HG03432 (cell line): ENCODE measurements at regions not wholly inside any gene's neighbourhood (a gene's known extent, or its start where the extent isn't known, plus 50 kb on each side); places are given as distances from the start of the nearest gene placed in this dataset.
"Not testable (repeated sequence)": the region's sequence is repeated elsewhere in the genome, so short reads cannot be mapped to it uniquely, and the experiment has no call there.

Source experiments
- ATAC-seq: cut with Tn5 transposase; IDR thresholded peaks from one replicate; pipeline ENCODE4 v1.9.1; 2021; ENCODE audit warnings: mild to moderate bottlenecking, moderate library complexity; ENCODE audit not compliant: unreplicated experiment

GRCh38 chr11:103584021-103584420 lies 452.4 kb upstream of the DDI1 start:
- ATAC-seq: no peak

DNA sequence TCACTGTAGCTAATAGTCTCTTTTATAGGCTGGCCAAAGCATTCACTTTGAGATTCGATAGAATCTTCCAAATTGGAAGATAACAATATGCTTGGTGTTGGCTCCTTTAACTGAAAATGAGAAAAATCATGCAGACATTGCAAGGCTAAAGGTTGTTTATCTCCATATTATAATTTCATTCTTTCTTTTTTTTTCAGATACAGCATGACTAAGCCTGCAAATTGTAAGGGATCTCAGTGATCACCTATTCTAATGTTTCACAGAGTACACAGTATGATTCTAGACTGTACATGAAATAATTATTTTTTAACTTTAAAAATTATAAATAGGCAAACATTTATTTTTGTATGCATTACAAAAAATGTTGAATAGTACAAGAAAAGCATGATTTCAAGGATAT lies 451.7 kb upstream of the DDI1 start:
- no peak for ATAC-seq

- no peak for ATAC-seq
These were observed 451.0 kb upstream of the DDI1 start for GRCh38 chr11:103585401-103585800.

DNA sequence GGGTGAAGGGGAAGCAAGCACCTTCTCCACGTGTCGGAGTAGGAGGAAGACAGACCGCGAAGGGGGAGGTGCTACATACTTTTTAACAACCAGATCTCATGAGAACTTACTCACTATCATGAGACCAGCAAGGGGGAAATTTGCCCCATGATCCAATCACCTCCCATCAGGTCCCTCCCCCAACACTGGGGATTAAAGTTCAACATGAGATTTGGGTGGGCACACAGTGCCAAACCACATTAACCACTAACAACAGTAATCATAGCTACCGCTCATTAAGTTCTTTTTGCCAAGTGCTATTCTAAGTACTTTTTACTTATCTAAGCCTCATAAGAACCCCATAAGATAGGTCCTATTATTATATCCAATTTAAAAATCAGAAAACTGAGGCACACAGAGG lies 450.5 kb upstream of the DDI1 start:
- ATAC-seq: no peak

DNA sequence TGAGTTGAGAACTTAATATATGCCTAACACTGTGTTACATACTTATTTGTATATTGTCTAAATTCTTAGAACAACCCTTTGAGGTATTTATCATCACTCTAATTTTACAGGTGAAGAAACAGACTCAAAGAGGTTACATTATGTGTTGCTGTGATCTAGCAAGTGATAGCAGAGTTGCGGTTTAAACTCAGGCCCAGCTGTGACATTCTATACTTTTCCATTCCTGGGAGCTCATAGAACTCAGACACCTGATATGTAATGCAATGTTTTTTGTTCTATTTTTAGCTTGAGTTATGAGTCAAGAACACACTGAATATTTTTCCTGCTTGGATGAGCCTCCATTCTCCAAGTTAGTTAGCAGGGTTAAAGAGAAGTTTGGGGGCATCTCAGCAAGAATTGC lies 449.7 kb upstream of the DDI1 start:
- no peak for ATAC-seq

- ATAC-seq: no peak
These were observed 448.3 kb upstream of the DDI1 start for GRCh38 chr11:103587901-103588788.

DNA sequence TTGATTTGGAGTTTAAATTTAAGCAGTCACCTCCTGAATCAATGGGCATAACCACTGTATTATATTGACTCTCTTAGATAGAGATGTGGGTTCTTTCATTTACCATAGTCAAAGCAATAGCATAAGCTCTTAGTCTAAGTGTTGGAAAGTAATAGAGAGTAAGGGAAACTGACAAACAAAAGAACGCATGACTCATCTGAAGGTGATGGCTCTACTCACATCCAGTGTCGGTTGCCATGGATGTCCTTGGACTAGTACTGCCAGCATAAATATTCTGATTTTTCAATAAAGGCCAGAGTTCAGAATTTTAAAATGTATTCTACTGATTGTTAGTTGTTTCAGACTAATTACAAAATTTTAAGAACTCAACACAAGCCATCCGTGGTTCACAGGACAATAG lies 444.9 kb upstream of the DDI1 start:
- no peak for ATAC-seq

GRCh38 chr11:103594283-103594682 lies 442.2 kb upstream of the DDI1 start:
- no peak for ATAC-seq

GRCh38 chr11:103596315-103596714 lies 440.1 kb upstream of the DDI1 start:
- ATAC-seq: no peak

GRCh38 chr11:103601225-103601846 lies 435.1 kb upstream of the DDI1 start:
- ATAC-seq: peak; percentile 98

DNA sequence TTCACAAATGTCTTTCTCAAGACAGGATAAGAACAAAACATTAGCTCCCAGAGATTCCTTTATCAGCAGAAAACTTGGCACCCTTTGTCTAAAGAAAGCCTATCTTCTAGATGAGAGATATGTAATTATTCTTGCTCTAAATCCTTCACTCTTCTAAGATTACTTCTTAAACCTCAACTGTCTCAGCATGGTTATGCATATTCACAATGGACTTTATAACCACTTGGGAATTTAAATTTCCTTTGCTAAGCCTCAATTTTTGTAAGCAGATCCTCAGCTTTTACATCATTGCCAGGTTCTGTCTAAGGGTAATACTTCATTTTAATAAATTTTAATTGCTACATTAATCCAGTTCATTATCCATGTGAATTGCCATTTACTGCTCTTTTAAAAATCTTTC lies 433.6 kb upstream of the DDI1 start:
- no peak for ATAC-seq

- no peak for ATAC-seq
These were observed 432.1 kb upstream of the DDI1 start for GRCh38 chr11:103604310-103604709.

DNA sequence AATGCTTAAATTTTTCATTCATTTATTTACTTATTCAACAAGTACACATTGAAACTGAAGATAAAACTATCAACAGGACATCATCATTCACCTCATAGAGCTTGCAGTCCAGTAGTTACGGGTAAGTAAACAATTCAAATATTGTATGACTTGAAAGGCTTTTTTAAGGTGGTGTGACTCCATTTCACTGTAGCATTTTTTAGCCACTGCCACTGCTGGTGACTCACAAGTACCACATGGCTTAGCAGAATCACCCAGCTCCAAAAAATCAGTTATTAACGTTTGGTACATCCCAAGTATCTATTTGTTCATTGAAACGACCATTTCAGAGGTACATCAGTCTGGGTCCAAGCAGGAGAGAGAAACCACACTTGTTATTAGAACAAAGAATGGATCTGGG lies 427.9 kb upstream of the DDI1 start:
- no peak for ATAC-seq

DNA sequence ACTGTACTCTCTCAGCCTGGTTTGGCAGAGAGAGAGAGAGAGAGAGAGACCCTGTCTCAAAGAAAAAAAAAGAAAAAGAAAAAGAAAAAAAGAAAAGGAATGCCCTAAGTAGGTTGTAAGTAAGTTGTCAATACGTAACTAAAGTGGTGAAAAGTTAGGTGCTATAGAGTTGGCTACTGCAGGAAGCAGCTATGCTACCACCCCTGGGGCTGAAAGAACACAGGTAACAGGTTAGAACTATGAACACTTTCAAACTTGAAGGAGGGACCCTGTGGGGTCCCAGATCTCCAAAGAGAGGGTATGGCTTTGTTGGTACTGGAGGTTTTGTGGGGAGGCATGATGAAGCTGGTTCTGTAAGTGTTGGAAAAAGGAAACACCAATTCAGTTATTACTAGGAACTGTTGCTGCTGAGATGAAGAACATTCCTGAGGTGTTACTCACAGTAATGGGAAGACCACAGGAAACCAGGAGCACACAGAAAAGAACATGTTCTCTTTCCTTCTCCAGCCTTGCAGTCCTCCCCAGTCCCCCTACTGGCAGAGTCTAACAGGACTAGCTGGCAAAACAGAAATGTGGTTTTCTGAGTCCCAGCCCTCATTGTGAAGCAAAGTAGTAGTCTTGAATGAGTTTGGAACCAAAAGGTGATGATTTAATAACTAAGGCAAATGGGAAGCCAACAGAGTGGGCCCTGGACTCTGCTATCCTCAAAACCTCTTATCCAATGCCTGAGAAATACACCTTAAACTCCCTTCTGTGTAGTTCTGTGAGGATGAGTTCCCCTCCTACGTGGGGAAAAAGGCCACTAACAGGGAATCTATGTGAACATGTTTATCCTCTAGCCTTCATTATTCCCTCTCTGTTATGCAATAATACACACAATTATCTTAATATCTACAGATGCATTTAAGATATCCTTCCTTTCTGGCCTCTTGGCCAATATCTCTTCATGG lies 427.0 kb upstream of the DDI1 start:
- ATAC-seq: no peak

DNA sequence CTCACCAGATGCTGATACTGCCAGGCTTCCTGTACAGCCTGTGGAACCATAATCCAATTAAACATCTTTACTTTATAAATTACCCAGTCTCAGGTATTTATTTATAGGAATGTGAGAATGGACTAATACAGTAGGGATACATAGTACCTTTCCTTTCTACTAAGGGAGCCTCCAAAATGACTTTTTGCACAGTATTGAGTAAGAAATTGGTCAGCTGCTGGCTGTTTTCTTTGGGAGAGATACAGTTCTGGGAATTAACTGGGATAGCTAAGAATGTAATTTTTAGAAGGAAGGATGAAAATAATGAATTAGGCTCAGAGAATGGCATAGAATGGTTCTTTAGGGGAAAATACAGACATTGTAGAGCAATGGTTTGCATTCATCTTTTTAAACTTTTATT lies 426.0 kb upstream of the DDI1 start:
- no peak for ATAC-seq

DNA sequence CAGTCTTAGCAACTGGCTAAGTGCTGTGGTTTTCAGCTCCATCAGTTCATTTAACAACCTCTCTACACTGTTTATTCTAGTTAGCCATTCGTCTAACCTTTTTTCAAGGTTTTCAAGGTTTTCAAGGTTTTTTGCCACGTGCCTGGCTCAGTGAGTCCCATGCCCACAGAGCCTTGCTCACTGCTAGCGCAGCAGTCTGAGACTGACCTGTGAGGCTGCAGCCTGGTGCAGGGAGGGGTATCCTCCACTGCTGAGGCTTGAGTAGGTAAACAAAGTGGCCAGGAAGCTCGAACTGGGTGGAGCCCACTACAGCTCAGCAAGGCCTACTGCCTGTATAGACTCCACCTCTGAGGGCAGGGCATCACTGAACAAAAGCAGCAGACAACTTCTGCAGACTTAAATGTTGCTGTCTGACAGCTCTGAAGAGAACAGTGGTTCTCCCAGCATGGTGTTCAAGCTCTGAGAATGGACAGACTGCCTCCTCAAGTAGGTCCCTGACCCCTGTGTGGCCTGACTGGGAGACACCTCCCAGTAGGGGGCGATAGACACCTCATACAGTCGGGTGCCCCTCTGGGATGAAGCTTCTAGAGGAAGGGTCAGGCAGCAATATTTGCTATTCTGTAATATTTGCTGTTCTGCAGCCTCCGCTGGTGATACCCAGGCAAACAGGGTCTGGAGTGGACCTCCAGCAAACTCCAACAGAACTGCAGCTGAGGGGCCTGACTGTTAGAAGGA lies 424.7 kb upstream of the DDI1 start:
- not testable (repeated sequence) for ATAC-seq

DNA sequence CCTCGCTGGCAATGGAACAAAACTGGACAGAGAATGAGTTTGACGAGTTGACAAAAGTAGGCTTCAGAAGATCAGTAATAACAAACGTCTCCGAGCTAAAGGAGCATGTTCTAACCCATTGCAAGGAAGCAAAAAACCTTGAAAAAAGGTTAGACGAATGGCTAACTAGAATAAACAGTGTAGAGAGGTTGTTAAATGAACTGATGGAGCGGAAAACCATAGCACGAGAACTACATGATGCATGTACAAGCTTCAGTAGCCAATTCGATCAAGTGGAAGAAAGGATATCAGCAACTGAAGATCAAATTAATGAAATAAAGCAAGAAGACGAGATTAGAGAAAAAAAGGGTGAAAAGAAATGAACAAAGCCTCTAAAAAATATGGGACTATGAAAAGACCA lies 424.0 kb upstream of the DDI1 start:
- not testable (repeated sequence) for ATAC-seq

DNA sequence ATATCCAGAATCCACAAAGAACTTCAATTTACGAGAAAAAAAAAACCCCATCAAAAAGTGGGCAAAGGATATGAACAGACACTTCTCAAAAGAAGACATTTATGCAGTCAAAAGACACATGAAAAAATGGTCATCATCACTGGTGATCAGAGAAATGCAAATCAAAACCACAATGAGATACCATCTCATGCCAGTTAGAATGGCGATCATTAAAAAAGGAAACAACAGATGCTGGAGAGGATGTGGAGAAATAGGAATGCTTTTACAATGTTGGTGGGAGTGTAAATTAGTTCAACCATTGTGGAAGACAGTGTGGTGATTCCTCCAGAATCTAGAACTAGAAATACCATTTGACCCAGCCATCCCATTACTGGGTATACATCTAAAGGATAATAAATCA lies 419.9 kb upstream of the DDI1 start:
- ATAC-seq: not testable (repeated sequence)

GRCh38 chr11:103618528-103618927 lies 417.9 kb upstream of the DDI1 start:
- ATAC-seq: no peak

GRCh38 chr11:103619480-103619879 lies 417.0 kb upstream of the DDI1 start:
- ATAC-seq: no peak

DNA sequence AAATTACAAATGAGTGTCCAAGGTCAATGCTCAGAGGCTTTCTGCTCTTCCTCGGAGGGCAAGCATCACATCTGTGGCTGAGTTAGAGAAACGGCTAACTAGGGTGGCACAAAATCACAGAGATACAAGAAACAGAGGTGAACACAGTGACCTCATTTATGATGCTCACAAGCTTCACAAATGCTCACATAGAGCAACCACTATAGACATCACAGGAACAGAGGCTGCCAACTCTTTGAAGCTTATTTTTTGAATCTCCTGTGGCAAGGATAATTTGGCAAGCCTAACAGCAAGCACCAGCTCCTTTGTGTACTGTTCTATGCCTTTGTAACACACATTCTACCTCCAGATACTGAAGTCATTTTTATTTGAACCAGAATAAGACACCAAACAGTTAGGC lies 416.5 kb upstream of the DDI1 start:
- no peak for ATAC-seq
